ENCODE measurements at regions not wholly inside any gene's neighbourhood (a gene's known extent, or its start where the extent isn't known, plus 50 kb on each side); places are given as distances from the start of the nearest gene placed in this dataset.

GRCh38 chr11:80096736-80097135 is 655.9 kb upstream of the TENM4 start:
- TF ChIP-seq CTCF (conservative IDR thresholded peaks at IDR 0.05; ENCODE audit: control insufficient read depth, insufficient read depth, low read depth, low read length), result no peak
- peak; percentile 72 for DNase-seq (ENCODE audit: low read depth)
- H3K4me3 ChIP-seq (ENCODE audit: control insufficient read depth, low read depth, low read length), result no peak overlapping the region

GRCh38 chr11:80086496-80087055 is 645.7 kb upstream of the TENM4 start:
- no peak overlapping the region for H3K4me3 ChIP-seq (ENCODE audit: control insufficient read depth, low read depth, low read length)
- no peak for DNase-seq (ENCODE audit: low read depth)
- no peak for TF ChIP-seq CTCF (conservative IDR thresholded peaks at IDR 0.05; ENCODE audit: control insufficient read depth, insufficient read depth, low read depth, low read length)

- H3K4me3 ChIP-seq (ENCODE audit: control insufficient read depth, low read depth, low read length), result no peak overlapping the region
- no peak for TF ChIP-seq CTCF (conservative IDR thresholded peaks at IDR 0.05; ENCODE audit: control insufficient read depth, insufficient read depth, low read depth, low read length)
- DNase-seq (ENCODE audit: low read depth), result no peak
Observed at GRCh38 chr11:80085563-80085962, 644.7 kb upstream of the TENM4 start.

- DNase-seq (ENCODE audit: low read depth), result no peak
- TF ChIP-seq CTCF (conservative IDR thresholded peaks at IDR 0.05; ENCODE audit: control insufficient read depth, insufficient read depth, low read depth, low read length), result no peak
Observed at GRCh38 chr11:80084608-80085007, 643.8 kb upstream of the TENM4 start.

GRCh38 chr11:80083531-80083951 is 642.7 kb upstream of the TENM4 start:
- no peak overlapping the region for H3K4me3 ChIP-seq (ENCODE audit: control insufficient read depth, low read depth, low read length)
- no peak for TF ChIP-seq CTCF (conservative IDR thresholded peaks at IDR 0.05; ENCODE audit: control insufficient read depth, insufficient read depth, low read depth, low read length)
- DNase-seq (ENCODE audit: low read depth), result no peak

More at GRCh38 chr11:80084608-80085007, 643.8 kb upstream of the TENM4 start:
- H3K4me3 ChIP-seq (ENCODE audit: control insufficient read depth, low read depth, low read length), result no peak overlapping the region

GRCh38 chr11:80082406-80082805 is 641.6 kb upstream of the TENM4 start:
- DNase-seq (ENCODE audit: low read depth), result no peak
- no peak overlapping the region for H3K4me3 ChIP-seq (ENCODE audit: control insufficient read depth, low read depth, low read length)
- TF ChIP-seq CTCF (conservative IDR thresholded peaks at IDR 0.05; ENCODE audit: control insufficient read depth, insufficient read depth, low read depth, low read length), result no peak

GRCh38 chr11:80077113-80077512 is 636.3 kb upstream of the TENM4 start:
- TF ChIP-seq CTCF (conservative IDR thresholded peaks at IDR 0.05; ENCODE audit: control insufficient read depth, insufficient read depth, low read depth, low read length), result no peak
- no peak overlapping the region for H3K4me3 ChIP-seq (ENCODE audit: control insufficient read depth, low read depth, low read length)
- no peak for DNase-seq (ENCODE audit: low read depth)

Data from fibroblast of mammary gland (primary cell).